ENCODE measurements at regions not wholly inside any gene's neighbourhood (a gene's known extent, or its start where the extent isn't known, plus 50 kb on each side); places are given as distances from the start of the nearest gene placed in this dataset.

DNA sequence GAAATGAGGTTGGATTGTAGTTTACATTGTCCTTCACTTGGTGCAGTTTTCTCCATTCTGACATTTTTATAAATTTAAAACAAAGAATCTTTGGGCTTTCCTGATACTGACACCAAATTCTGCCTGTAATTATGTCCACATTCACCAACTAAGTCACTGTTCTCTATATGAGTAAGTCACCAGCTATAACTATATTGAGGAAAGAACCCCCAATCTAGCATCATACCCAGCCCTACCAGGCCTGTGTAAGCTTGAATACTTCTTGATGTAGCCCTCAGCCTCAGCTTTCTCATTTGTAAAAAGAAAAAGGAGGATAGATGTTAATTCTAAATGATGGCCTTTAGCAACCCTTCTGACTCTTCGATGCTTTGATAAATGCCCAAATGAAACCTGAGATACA lies 112.7 kb upstream of the FST start:
- Histone ChIP-seq H3K79me2 (ENCODE audit: low read depth) (no peaks in the 10 kb centered on the region), H3K27ac (peak overlapping the region; percentile 83), H3K4me3 (no peak overlapping the region), H3K4me1 (replicated peaks; ENCODE audit: insufficient read depth) (peaks cover 29% of the 10 kb centered on the region), H2AFZ (peak overlapping the region; percentile 31; the same call in 1 of the 2 replicates), H3F3A (ENCODE audit: insufficient read depth, low read depth) (peaks cover 17% of the 10 kb centered on the region), H3K27me3 (ENCODE audit: insufficient read depth, low read depth) (no peaks in the 10 kb centered on the region), H3K36me3 (ENCODE audit: low read depth) (no peaks in the 10 kb centered on the region), H3K4me2 (no peak overlapping the region), H4K20me1 (ENCODE audit: insufficient read depth) (no peaks in the 10 kb centered on the region), H3K9me3 (ENCODE audit: insufficient read depth, low read depth) (peaks cover 4% of the 10 kb centered on the region; the same call in 1 of the 2 replicates), H3K9me2 (ENCODE audit: insufficient read depth) (no peaks in the 10 kb centered on the region)
- intact Hi-C loops (cut with micrococcal nuclease; ENCODE audit: unreplicated experiment): no loop called here
- ChIA-PET POLR2A (ENCODE audit: unreplicated experiment) (interaction anchor here (0.7 kb wide), 1 partner anchor 452 kb away, joined by 4 read pairs; no protein-coding TSS in a partner anchor), CTCF (no interaction called here)
- TF ChIP-seq, protein P1, sequence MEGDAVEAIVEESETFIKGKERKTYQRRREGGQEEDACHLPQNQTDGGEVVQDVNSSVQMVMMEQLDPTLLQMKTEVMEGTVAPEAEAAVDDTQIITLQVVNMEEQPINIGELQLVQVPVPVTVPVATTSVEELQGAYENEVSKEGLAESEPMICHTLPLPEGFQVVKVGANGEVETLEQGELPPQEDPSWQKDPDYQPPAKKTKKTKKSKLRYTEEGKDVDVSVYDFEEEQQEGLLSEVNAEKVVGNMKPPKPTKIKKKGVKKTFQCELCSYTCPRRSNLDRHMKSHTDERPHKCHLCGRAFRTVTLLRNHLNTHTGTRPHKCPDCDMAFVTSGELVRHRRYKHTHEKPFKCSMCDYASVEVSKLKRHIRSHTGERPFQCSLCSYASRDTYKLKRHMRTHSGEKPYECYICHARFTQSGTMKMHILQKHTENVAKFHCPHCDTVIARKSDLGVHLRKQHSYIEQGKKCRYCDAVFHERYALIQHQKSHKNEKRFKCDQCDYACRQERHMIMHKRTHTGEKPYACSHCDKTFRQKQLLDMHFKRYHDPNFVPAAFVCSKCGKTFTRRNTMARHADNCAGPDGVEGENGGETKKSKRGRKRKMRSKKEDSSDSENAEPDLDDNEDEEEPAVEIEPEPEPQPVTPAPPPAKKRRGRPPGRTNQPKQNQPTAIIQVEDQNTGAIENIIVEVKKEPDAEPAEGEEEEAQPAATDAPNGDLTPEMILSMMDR (conservative IDR thresholded peaks at IDR 0.05): no peak
- no peak for TF ChIP-seq EZH2 (IDR thresholded peaks at IDR 0.05; ENCODE audit: low read depth)
- BruUV-seq (replicated peaks): no TSS peak
- DNase-seq: no peak

DNA sequence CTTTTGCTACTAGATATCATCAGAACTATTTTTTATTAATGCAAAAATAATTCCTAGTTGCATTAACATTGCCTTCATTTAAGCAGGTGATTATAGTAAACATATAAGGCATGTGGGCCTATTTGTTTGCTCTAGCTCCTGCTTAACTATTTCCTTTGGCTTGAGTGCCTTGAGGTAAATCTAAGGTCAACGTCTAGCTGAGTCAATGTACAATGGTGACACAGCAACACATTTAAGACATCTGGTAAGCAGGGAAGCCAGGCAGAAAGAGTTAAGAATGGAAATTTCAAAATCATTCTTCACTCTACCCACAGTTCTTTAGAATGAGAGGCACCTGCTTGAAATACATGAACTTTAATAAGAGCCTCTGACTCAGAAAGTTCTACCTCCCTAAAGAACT lies 111.9 kb upstream of the FST start:
- POLR2A ChIA-PET (ENCODE audit: unreplicated experiment): no interaction called here
- Histone ChIP-seq H3K4me1 (replicated peaks; ENCODE audit: insufficient read depth) (peaks cover 22% of the 10 kb centered on the region), H2AFZ (0 out of 2 replicates have a peak overlapping the region, but pooled peaks have one; percentile 5), H3K27me3 (ENCODE audit: insufficient read depth, low read depth) (no peaks in the 10 kb centered on the region), H3F3A (ENCODE audit: insufficient read depth, low read depth) (peaks cover 9% of the 10 kb centered on the region; the same call in 1 of the 2 replicates), H3K4me2 (peak overlapping the region; percentile 18; the same call in 1 of the 2 replicates), H4K20me1 (ENCODE audit: insufficient read depth) (no peaks in the 10 kb centered on the region), H3K9me3 (ENCODE audit: insufficient read depth, low read depth) (peaks cover 4% of the 10 kb centered on the region; the same call in 1 of the 2 replicates), H3K79me2 (ENCODE audit: low read depth) (no peaks in the 10 kb centered on the region), H3K9me2 (ENCODE audit: insufficient read depth) (no peaks in the 10 kb centered on the region), H3K36me3 (ENCODE audit: low read depth) (no peaks in the 10 kb centered on the region), H3K4me3 (no peak overlapping the region), H3K27ac (peak overlapping the region; percentile 83)
- TF ChIP-seq, protein P1 (conservative IDR thresholded peaks at IDR 0.05): no peak
- TF ChIP-seq EZH2 (IDR thresholded peaks at IDR 0.05; ENCODE audit: low read depth): no peak
- CTCF ChIA-PET: no interaction called here
- intact Hi-C loops (cut with micrococcal nuclease; ENCODE audit: unreplicated experiment): no loop called here
- BruUV-seq (replicated peaks): no TSS peak
- DNase-seq: peak in 1 of 2 experiments; percentile 84

DNA sequence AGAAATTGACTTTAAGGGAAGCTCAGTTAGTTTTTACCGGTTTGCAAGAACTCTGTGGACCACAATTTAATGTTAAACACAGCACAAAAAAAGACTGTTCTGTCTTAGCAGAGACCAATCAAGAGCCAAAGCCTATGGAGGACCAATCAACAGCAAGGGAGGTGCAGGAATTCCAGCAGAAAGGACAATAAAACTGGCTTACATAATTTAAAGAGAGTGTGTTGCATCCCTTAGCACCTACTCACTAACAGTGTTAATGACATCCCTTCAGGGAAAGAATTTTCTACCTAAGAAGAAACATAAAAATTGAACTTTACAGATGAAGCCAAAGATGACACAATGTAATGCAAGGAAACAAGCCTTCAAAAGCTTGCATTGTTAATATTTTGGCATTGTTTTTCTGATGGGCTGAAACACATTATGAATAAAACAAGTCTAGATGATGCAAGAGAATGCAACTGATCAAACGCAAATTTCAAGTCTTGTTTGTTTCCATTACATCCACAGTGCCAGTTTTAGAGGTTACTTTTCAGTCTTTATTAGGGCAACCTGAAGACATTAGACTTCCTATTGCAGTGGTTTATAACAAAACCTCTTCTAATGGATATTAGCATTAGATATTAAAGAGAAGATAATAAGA lies 111.3 kb upstream of the FST start:
- no peaks in the 10 kb centered on the region for H3K36me3 ChIP-seq (ENCODE audit: low read depth)
- H3K79me2 ChIP-seq (ENCODE audit: low read depth): no peaks in the 10 kb centered on the region
- no peaks in the 10 kb centered on the region for H3K27me3 ChIP-seq (ENCODE audit: insufficient read depth, low read depth)
- no peaks in the 10 kb centered on the region for H3K9me2 ChIP-seq (ENCODE audit: insufficient read depth)
- intact Hi-C loops (cut with micrococcal nuclease; ENCODE audit: unreplicated experiment): no loop called here
- peak overlapping the region; percentile 18; the same call in 1 of the 2 replicates for H3K4me2 ChIP-seq
- TF ChIP-seq, protein P1 (conservative IDR thresholded peaks at IDR 0.05): no peak
- no peak for TF ChIP-seq EZH2 (IDR thresholded peaks at IDR 0.05; ENCODE audit: low read depth)
- H4K20me1 ChIP-seq (ENCODE audit: insufficient read depth): no peaks in the 10 kb centered on the region
- peaks cover 8% of the 10 kb centered on the region; the same call in 1 of the 2 replicates for H3F3A ChIP-seq (ENCODE audit: insufficient read depth, low read depth)
- ChIA-PET CTCF (no interaction called here), POLR2A (ENCODE audit: unreplicated experiment) (interaction anchor here (0.5 kb wide), 1 partner anchor 434 kb away, joined by 3 read pairs; no protein-coding TSS in a partner anchor)
- H3K4me3 ChIP-seq: no peak overlapping the region
- DNase-seq: no peak
- 0 out of 2 replicates have a peak overlapping the region, but pooled peaks have one; percentile 5 for H2AFZ ChIP-seq
- peaks cover 4% of the 10 kb centered on the region; the same call in 1 of the 2 replicates for H3K9me3 ChIP-seq (ENCODE audit: insufficient read depth, low read depth)
- peaks cover 20% of the 10 kb centered on the region for H3K4me1 ChIP-seq (replicated peaks; ENCODE audit: insufficient read depth)
- BruUV-seq (replicated peaks): no TSS peak
- H3K27ac ChIP-seq: peak overlapping the region; percentile 83

Measured in PC-9 (cell line).